ENCODE measurements at regions not wholly inside any gene's neighbourhood (a gene's known extent, or its start where the extent isn't known, plus 50 kb on each side); places are given as distances from the start of the nearest gene placed in this dataset.

DNA sequence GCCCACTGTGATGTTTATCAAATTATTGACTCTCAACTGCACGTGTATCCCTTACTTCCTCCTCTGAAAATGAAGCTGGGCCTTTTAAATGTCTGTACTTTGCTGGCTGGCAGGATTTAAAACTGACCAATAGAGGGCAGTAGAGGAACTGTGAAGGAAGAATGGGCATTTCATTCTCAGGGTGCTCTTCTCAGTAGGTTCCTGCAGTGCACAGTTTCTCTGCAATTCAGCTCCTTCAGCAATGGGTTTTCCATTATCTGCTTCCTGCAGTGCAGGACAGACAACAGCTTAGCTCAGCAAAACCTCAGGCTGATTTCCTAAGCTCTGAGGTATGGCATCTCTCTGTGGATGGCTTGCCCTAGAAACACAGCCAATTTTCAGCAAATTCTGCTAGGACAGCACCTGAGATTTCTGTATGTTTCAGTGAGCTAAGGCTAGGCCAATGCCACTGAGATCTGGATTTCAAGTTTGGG is 298.4 kb upstream of the PRDM9 start:
- intact Hi-C loops (cut with DNase I) = no loop called here
- peak in 2 of 4 donors; percentile 15 to 32 for DNase-seq
- TF ChIP-seq POLR2A (IDR thresholded peaks at IDR 0.05) = no peak
- TF ChIP-seq, protein P1, sequence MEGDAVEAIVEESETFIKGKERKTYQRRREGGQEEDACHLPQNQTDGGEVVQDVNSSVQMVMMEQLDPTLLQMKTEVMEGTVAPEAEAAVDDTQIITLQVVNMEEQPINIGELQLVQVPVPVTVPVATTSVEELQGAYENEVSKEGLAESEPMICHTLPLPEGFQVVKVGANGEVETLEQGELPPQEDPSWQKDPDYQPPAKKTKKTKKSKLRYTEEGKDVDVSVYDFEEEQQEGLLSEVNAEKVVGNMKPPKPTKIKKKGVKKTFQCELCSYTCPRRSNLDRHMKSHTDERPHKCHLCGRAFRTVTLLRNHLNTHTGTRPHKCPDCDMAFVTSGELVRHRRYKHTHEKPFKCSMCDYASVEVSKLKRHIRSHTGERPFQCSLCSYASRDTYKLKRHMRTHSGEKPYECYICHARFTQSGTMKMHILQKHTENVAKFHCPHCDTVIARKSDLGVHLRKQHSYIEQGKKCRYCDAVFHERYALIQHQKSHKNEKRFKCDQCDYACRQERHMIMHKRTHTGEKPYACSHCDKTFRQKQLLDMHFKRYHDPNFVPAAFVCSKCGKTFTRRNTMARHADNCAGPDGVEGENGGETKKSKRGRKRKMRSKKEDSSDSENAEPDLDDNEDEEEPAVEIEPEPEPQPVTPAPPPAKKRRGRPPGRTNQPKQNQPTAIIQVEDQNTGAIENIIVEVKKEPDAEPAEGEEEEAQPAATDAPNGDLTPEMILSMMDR (IDR thresholded peaks at IDR 0.05) = peak; percentile 21 to 48 (median 47)

DNA sequence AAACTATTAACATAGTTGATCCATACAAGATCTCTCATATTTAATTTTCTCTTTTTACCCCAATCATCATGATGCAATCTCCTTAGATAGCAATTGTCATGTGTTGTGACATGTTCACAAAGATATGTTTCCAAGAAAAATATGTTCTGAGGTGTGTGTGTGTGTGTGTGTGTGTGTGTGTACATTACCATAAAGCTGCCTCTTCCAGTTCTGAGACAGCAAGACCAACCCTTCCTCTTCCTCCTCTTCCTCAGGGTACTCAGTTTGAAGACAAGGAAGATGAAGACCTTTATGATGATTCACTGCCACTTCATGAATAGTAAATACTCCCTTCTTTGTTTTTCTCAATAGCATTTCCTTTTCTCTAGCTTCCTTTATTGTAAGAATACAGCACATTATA is 303.3 kb upstream of the PRDM9 start:
- Histone ChIP-seq H3K9me3 (no peaks in the 10 kb centered on the region), H3K4me1 (no peaks in the 10 kb centered on the region), H3K4me3 (no peak overlapping the region), H3K27me3 (no peaks in the 10 kb centered on the region), H3K27ac (no peak overlapping the region), H3K36me3 (replicated peaks in 1 of 2; ENCODE audit: insufficient read depth in 1 of 2, low read depth in 2 of 2) (no peaks in the 10 kb centered on the region)
- DNase-seq (no peak), ATAC-seq (no peak)
- TF ChIP-seq POLR2A (IDR thresholded peaks at IDR 0.05) = no peak
- TF ChIP-seq, protein P1 (IDR thresholded peaks at IDR 0.05) = no peak
- intact Hi-C loops (cut with DNase I) = no loop called here

More for the DNA sequence above, 298.4 kb upstream of the PRDM9 start:
- H3K9me3 ChIP-seq = no peaks in the 10 kb centered on the region
- no peaks in the 10 kb centered on the region for H3K4me1 ChIP-seq
- ATAC-seq = peak; percentile 59
- H3K4me3 ChIP-seq = no peak overlapping the region
- H3K36me3 ChIP-seq (replicated peaks in 1 of 2; ENCODE audit: insufficient read depth in 1 of 2, low read depth in 2 of 2) = no peaks in the 10 kb centered on the region
- WGBS, 2 donors = 0% methylated on average over 1 of the region's 1 CpG
- no peak overlapping the region for H3K27ac ChIP-seq
- H3K27me3 ChIP-seq = no peaks in the 10 kb centered on the region

DNA sequence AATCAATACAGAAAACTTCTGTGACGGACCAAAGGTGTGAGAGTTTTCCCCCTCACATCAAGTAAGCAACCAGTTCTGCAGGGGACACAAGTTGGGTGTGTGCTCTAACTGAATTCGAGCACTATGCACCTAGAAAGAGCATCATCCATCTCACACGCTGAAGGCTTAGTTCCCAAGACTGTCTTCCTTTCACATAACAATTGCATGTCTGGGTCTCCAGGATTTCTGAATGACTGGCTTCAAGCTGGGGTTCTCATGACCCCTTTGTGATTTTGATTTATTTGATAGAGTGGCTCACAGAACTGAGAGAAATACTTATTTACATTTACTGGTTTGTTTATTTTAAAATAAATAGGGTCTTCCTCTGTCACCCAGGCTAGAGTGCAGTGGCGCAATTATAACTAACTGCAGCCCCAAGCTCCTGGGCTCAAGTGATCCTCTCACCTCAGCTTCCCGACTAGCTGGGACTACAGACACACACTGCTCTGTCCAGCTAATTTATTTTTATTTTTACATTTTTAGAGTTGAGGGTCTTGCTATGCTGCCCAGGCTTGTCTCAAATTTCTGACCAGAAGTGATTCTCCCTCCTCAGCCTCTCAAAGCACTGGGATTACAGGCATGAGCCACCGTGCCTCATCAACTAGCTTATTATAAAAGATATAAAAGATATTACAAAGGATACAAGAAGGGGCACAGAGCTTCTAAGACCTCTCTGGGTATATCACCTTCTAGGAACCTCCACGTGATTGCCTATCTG is 316.7 kb upstream of the CDH12 start:
- WGBS, 2 donors = 50 to 62% methylated on average over 7 of the region's 7 CpGs
- TF ChIP-seq, protein P1 (IDR thresholded peaks at IDR 0.05) = no peak
- TF ChIP-seq POLR2A (IDR thresholded peaks at IDR 0.05) = no peak
- no peaks in the 10 kb centered on the region for H3K36me3 ChIP-seq (replicated peaks in 1 of 2; ENCODE audit: insufficient read depth in 1 of 2, low read depth in 2 of 2)
- H3K27ac ChIP-seq = no peak overlapping the region
- H3K9me3 ChIP-seq = no peaks in the 10 kb centered on the region
- intact Hi-C loops (cut with DNase I) = no loop called here
- H3K4me1 ChIP-seq = no peaks in the 10 kb centered on the region
- no peaks in the 10 kb centered on the region for H3K27me3 ChIP-seq
- H3K4me3 ChIP-seq = no peak overlapping the region
- ATAC-seq (no peak), DNase-seq (no peak)

DNA sequence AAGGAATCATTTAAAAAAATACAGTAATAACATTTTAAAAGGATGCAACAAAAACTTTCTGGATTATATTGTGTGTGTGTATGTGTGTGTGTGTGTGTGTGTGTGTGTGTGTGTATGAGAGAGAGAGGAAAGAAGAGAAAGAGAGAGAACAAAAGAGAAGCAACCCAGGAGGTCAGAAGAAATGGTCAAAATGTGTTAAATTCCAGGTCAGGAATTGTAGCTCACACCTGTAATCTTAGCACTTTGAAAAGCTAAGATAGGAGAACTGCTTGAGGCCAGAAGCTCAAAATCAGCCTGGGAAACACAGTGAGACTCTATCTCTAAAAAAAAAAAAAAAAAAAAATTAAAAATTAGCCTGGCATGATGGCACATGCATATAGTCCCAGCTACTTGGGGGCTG is 311.8 kb upstream of the CDH12 start:
- Histone ChIP-seq H3K36me3 (replicated peaks in 1 of 2; ENCODE audit: insufficient read depth in 1 of 2, low read depth in 2 of 2) (no peaks in the 10 kb centered on the region), H3K27me3 (no peaks in the 10 kb centered on the region), H3K9me3 (no peaks in the 10 kb centered on the region), H3K4me3 (no peak overlapping the region), H3K4me1 (no peaks in the 10 kb centered on the region), H3K27ac (no peak overlapping the region)
- DNase-seq (no peak), ATAC-seq (no peak)
- TF ChIP-seq, protein P1 (IDR thresholded peaks at IDR 0.05) = no peak
- no peak for TF ChIP-seq POLR2A (IDR thresholded peaks at IDR 0.05)
- intact Hi-C loops (cut with DNase I) = no loop called here

DNA sequence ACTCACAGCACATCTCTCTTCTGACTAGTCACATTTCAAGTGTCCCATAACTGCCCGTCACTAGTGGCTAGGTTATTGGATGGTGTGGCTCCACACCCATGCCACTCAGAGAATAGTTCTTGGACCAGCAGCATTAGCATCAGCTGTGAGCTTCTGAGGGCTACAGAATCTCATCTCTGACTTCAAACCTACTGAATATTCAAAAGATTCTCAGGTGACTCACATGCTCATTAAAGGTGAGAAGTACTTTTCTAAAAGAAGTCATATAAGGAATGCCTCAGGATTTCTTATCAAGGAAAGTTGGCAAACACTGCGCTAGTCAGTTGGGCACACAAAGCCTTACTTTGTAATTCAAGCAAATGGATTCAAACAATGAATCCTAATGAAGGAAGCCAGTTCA is 305.0 kb upstream of the CDH12 start:
- TF ChIP-seq, protein P1 (IDR thresholded peaks at IDR 0.05) = no peak
- TF ChIP-seq POLR2A (IDR thresholded peaks at IDR 0.05) = no peak
- 59 to 61% methylated on average over 2 of the region's 2 CpGs for WGBS, 2 donors

More for the DNA sequence above, 305.0 kb upstream of the CDH12 start:
- no peaks in the 10 kb centered on the region for H3K9me3 ChIP-seq
- H3K4me1 ChIP-seq = no peaks in the 10 kb centered on the region
- intact Hi-C loops (cut with DNase I) = no loop called here
- no peak for DNase-seq
- no peak for ATAC-seq
- no peaks in the 10 kb centered on the region for H3K36me3 ChIP-seq (replicated peaks in 1 of 2; ENCODE audit: insufficient read depth in 1 of 2, low read depth in 2 of 2)
- H3K27ac ChIP-seq = no peak overlapping the region
- no peak overlapping the region for H3K4me3 ChIP-seq
- H3K27me3 ChIP-seq = no peaks in the 10 kb centered on the region

All from body of pancreas (tissue), 4 donors.